GM19467 (cell line): ENCODE measurements at regions not wholly inside any gene's neighbourhood (a gene's known extent, or its start where the extent isn't known, plus 50 kb on each side); places are given as distances from the start of the nearest gene placed in this dataset.
"Not testable (repeated sequence)": the region's sequence is repeated elsewhere in the genome, so short reads cannot be mapped to it uniquely, and the experiment has no call there.

Experiments used
- ATAC-seq: cut with Tn5 transposase; IDR thresholded peaks from one replicate; pipeline ENCODE4 v1.9.1; 2021; ENCODE audit warnings: mild to moderate bottlenecking, moderate library complexity; ENCODE audit not compliant: unreplicated experiment

DNA sequence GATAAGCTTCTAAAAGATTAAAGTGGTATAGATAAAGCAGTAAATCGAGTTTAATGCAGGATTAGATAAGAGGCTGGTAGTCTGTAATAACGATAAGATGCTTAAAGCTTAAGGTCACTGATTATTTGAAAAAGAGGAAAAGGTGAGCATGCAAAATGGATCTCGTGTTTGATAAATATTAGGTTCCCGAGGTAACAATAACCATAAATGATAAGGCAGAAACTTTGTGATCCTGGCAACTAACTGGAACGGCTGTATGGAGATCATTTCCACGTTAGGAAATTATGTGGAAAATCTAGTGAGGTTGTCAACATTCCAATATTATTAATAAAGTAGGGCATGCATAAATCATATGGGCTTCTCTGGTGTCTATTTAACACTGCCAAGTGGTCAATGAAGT is 255.5 kb downstream of the EFCAB11 start:
- ATAC-seq: no peak

GRCh38 chr14:89697281-89698060 is 257.1 kb downstream of the EFCAB11 start:
- no peak for ATAC-seq

GRCh38 chr14:89695846-89696245 is 258.7 kb downstream of the EFCAB11 start:
- no peak for ATAC-seq

DNA sequence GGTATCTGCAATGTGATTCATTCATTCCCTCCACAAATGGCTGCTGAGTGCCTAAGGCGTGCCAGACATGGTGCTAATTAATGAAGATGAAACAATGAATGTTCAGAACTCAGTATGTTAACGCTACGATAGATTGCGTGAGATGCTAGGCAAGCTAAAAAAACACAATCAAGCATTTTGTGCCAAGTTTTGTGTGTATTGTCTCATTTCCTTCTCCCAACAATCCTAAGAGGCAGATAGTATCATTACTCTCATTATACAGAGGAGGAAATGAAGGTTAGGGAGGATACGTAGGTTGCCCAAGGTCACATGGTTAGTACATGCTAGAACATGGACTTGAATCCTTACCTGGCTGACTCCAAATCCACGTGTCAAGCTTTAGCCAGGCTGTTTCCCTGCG is 264.4 kb downstream of the EFCAB11 start:
- ATAC-seq: no peak

- not testable (repeated sequence) for ATAC-seq
Measured at GRCh38 chr14:89689711-89690110, 264.8 kb downstream of the EFCAB11 start.

- no peak for ATAC-seq
Measured at GRCh38 chr14:89688507-89689211, 265.9 kb downstream of the EFCAB11 start.

DNA sequence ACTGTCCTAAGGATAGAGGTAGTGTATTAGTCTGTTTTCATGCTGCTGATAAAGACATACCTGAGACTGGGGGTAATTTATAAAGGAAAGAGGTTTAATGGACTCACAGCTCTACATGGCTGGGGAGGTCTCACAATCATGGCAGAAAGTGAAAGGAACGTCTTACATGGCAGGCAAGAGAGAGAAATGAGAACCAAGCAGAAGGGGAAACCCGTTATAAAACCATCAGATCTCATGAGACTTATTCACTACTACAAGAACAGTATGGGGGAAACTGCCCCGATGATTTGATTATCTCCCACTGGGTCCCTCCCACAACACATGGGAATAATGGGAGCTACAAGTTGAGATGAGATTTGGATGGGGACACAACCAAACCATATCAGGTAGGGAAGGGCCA is 267.4 kb downstream of the EFCAB11 start:
- not testable (repeated sequence) for ATAC-seq

- no peak for ATAC-seq
Measured at GRCh38 chr14:89684139-89684538, 267.1 kb upstream of the FOXN3 start.

GRCh38 chr14:89681086-89682018 is 264.3 kb upstream of the FOXN3 start:
- peak; percentile 71 for ATAC-seq

GRCh38 chr14:89680156-89680555 is 263.1 kb upstream of the FOXN3 start:
- no peak for ATAC-seq

DNA sequence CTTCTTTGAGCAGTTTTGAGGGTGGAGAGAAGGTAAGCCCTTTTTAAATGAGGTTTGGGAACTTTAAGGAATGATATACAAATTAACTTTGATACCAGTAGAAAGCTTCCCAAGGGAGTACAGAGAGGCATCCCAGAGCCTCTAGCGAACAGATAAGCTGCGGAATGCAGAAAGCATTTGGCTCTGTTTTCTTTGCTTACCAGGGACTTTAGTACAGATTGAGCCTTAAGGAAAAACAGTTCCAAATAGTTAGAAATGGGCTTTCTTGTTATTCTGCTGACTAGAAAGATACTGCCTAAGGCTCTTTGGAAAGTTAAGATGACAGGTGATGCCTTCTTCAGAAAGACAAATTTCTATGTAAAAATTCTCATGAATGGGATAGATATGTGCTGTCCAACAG is 261.7 kb upstream of the FOXN3 start:
- no peak for ATAC-seq

- no peak for ATAC-seq
Measured at GRCh38 chr14:89675590-89675989, 258.6 kb upstream of the FOXN3 start.

GRCh38 chr14:89674936-89675335 is 257.9 kb upstream of the FOXN3 start:
- ATAC-seq: no peak

- ATAC-seq: no peak
Measured at GRCh38 chr14:89674240-89674639, 257.2 kb upstream of the FOXN3 start.

DNA sequence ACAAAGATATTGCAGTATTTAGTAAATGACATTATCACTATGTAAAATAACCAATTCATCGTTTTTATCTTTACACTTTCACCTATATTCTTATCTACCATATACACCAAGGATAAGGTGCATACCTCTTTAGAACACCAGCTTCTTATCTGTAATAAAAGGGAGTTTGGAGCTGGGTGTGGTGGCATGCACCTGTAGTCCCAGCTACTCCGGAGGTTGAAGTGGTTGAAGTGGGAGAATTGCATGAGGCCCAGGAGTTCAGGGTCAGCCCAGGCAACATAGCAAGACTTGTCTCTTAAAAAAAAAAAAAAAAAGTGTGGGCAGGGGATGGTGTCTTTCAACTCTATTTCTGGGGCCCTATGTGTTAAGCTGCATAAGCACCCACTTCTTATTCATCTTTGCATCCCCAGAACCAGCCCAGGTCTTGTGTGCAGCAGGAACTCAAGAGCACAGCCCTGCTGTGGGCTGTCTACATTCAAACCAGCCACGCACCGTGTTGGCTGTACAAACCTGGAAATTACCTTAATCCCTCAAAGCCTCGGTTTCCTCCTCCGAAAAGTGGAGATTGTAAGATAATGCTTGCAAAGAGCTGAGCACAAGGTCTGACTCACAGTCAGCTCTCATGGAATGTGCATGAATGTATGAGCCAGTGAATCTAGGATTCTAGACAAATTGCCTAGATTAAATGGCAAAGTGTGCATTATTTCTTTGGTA is 256.6 kb upstream of the FOXN3 start:
- no peak for ATAC-seq

DNA sequence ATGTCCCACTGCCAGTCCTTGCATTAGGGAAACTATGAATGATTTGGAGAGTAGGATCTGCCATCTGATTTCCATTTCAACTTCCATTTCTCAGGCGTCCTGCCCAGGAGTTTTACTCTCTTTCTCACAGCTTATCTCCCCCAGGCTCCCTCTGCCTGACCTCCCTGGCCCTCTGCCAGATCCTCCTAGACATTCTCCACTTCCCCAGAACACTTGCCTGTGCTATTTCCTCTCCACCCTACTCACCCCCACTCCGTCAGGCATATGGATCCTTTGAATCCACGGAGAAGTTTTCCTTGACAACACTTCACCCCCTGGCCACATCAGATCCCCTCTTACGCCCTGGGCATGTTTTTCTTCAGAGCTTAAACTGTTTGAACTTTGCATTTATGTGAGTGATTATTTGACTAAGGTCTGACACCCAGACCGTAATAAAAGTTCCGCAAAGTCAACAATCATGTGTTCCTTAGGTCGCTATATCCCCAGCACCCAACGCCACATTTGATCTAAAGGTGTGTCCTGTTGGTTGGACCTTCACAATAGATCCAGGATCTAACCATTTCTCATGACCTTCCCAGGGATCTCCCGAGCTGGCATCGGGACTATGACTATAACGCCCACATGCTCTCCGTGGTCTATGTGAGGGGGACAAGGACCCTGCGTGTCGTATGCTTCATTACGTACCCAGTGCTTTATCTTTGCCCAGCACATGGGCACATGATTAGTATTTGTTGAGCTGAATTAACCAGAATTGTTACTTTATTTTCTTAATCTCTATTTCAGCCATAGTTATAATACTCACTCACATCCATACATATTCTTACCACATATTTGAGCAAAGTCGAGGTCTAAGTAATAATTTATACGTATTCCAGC is 255.8 kb upstream of the FOXN3 start:
- ATAC-seq: no peak

DNA sequence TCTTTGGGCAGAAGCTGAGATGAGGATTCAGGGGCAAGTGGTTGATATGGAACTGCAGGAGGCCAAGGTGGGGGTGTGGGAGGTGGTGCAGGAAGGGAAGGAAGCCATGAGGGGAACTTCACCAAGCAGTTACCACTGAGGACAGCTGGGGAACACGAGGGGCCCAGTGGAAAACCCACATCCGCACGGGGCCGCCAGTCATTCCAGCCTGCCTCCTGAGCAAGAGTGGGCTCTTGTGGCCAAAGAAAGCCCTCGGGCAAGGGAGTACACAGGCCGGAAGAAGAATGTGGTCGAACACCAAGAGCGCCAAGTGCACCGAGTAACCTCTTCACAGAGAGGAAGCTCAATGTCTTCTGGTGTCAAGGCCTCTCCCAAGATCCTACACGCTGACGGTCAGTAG is 252.2 kb upstream of the FOXN3 start:
- no peak for ATAC-seq

DNA sequence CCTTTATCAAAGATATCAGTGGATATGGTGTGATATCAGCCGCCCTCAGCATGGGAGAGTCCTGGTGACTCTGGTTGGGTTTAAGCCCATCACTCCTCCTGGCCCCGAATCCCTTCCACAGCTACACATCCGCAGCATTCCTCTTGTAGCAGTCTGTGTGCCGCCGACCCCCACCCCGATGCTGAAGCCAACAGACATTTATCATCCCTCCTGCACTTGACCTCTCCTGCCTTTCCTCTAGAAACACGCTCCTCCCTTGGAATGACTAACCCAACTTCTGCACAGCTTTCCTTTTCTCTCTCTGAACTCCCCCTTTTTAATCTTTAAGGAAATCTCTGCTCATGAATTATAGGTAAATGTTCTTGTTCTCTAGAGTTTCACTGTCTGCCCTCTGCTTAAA is 250.9 kb upstream of the FOXN3 start:
- ATAC-seq: no peak

GRCh38 chr14:89665300-89666081 is 248.5 kb upstream of the FOXN3 start:
- ATAC-seq: not testable (repeated sequence)
